ENCODE measurements at regions not wholly inside any gene's neighbourhood (a gene's known extent, or its start where the extent isn't known, plus 50 kb on each side); places are given as distances from the start of the nearest gene placed in this dataset.
"Not testable (repeated sequence)": the region's sequence is repeated elsewhere in the genome, so short reads cannot be mapped to it uniquely, and the experiment has no call there.

DNA sequence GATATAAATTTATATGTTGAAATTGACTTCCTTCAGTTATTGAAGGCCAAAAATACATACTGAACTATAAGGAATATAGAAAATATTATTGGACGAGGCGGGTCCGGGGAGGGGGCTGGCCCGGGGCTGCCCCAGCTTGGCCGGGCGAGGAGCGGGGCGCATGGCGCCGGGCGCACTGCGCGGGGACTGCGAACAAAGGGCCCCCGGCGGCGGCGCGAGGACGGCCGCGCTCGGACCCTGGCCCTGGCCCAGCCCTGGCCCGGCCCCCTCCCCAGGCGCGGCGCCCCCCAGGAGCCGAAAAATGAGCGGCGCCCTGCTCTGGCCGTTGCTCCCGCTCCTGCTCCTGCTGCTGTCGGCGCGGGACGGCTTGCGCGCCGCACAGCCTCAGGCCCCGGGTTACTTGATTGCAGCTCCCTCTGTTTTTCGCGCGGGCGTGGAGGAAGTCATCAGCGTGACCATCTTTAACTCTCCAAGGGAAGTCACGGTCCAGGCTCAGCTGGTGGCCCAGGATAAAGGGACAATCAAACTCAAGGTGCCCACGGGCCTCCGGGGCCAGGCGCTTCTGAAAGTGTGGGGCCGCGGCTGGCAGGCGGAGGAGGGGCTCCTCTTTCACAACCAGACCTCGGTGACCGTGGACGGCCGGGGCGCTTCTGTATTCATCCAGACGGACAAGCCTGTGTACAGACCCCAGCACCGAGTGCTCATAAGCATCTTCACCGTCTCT is 1247.6 kb upstream of the PHF14 start:
- not testable (repeated sequence) for DNase-seq

DNA sequence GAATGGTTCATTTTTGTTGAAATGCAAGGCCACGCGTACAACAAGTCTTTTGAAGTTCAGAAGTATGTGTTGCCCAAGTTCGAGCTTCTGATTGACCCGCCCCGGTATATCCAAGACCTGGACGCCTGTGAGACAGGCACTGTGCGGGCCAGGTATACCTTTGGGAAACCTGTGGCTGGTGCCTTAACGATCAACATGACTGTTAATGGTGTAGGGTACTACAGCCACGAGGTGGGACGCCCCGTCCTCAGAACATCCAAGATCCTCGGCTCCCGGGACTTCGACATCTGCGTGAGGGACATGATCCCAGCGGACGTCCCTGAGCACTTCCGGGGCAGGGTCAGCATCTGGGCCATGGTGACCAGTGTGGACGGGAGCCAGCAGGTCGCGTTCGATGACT is 1246.9 kb upstream of the PHF14 start:
- DNase-seq, result not testable (repeated sequence)

DNA sequence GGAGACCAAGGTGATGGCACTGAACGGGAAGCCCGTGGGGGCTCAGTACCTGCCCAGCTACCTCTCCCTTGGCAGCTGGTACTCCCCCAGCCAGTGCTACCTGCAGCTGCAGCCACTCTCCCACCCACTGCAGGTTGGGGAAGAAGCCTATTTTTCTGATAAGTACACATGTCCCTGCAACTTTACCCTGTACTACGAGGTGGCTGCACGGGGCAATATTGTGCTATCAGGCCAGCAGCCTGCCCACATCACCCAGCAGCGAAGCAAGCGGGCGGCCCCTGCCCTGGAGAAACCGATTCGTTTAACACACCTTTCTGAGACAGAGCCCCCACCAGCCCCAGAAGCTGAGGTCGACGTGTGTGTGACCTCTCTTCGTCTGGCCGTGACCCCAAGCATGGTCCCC is 1246.2 kb upstream of the PHF14 start:
- not testable (repeated sequence) for DNase-seq

DNA sequence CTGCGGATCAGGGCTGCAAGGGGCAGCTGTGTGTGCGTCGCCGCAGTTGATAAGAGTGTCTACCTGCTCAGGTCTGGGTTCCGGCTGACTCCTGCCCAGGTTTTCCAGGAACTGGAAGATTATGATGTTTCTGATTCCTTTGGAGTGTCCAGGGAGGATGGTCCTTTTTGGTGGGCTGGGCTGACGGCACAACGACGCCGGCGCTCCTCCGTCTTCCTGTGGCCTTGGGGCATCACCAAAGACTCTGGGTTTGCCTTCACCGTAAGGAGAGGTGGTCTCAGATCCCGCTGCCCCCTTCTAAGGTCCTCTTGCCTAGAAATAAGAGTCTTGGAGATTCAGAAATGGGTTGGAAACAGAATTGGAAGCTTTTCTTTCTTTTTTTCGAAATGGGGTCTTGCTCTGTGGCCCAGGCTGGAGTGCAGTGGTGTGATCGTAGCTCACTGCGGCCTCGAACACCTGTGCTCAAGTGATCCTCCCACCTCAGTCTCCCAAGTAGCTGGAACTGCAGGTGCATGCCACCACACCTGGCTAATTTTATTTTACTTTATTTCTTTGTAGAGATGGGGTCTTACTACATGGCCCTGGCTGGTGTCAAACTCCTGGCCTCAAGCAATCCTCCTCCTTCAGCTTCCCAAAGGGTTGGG is 1245.5 kb upstream of the PHF14 start:
- not testable (repeated sequence) for DNase-seq

DNA sequence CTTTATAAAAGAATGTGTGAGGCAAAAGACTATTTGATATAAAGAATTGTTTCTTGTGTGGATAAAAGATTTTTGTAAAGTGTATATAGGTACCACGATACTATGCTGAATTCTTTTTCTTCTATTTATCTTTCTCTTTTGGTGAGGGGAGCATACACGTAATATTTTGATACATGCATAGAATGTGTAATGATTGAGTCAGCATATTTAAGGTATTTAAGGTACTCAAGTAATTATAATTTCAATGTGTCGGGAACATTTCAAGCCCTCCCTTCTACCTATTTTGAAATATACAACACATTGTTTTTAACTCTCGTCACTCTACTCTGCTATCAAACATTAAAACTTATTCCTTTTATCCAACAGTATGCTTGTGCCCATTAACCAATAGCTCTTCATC is 1221.6 kb upstream of the PHF14 start:
- no peak for DNase-seq

DNA sequence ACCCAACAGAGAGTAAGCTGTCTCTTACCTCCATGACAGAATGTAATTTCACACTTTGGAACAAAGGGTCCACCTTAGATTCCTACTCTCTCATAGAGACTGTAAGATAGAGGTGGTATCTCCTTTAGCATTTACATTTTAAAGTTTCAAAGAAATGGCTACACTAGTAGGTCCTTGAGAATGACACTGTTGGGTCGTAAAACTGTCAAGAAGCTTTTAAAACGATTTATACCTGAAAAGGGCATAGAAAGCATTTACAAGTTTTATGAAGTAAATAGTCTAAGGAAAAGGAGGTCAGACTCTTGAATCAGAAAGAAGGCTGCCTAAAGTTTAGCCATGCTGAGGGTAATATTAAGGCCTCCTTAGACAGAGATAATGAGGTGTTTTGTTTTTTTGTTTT is 1212.4 kb upstream of the PHF14 start:
- DNase-seq, result no peak

DNA sequence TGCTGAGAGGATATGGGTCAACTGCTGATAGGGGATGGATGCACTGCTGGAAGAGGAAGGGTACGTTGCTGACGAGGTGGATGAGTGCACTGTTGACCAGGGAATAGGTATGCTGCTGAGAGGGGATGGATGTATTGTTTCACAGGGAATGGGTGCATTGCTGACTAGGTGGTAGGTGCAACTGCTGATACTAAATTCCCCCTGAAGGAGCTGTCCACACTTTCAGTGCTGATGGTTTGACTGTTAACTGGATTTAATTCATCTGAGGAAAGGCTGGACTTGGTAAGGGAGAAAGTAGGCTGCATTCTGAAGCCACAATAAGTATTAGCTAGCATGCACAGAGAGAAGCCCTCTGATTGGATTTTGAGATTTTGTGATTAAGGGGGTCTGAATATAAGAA is 1196.8 kb upstream of the PHF14 start:
- DNase-seq, result no peak

DNA sequence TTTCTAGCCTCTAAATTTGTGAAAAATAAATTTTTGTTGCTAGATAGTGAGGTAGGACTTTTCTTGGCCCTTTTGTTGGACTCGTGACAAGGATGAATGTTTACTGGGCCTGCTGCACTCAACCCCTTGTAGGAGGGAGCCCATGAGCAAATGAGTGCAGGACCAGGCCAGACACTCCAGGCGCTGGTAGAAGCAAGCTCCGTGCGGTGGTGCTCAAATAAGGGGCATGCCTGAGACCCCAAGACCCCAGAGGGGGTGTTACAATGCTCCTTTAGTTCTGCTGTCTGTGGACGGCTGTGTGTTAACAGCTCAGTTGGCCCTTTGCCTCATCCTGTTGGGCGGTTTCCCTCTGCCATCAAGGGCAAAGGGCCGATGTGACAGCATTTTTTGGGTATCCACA is 1195.3 kb upstream of the PHF14 start:
- no peak for DNase-seq

DNA sequence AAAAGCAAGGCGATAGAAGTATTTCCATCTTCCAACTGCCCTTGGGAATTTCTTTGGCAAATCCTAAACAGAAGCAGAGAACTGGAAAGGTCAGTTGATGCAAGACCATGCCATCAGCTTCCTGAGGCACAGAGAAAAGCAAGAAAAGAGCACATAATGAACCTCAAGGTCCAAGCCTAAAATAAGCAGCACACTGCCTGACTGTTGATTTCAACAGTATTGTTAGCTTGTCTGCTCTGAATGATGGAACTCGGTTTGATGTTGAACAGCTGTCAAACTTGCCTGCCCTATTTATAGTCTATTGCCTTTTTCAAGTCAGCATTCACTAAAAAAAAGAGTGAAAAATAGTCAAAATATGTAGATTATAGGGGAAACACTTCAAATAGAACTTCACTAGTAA is 1192.0 kb upstream of the PHF14 start:
- no peak for DNase-seq

DNA sequence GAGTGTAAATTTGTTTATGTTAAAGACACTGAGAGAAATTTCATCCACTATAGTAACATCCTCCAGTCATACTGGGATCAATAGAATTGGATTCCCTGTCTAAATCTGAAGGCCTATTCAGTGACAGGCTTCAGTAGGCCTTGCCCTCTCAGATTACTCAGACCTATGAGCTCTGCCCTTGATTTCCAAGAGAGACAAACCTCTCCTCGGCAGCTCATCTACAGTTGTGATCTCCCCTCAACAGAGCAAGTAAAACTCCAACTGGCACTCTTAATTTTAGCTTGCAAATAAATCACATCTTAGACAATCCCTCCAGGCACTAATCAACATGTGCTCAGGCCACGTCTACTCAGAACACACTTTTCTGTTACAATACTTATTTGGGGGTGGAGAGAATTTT is 1191.4 kb upstream of the PHF14 start:
- no peak for DNase-seq

DNA sequence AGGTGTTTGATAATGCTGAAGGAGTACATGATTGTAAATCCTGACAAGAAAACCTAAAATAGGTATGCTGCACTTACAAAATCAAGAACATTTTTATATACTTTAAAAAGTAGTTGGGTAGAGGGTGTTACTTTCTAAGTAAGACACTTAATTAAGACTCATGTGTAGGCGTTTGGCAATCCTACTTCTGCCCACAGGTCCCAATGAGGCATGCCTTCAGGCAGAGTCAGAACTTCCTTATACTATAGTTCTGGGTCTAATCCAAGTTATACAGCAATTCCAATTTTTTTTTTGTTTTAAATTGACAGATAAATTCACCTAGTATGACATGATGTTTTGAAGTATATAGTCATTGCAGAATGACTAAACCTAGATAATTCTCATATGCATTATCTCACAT is 1188.5 kb upstream of the PHF14 start:
- no peak for DNase-seq

DNA sequence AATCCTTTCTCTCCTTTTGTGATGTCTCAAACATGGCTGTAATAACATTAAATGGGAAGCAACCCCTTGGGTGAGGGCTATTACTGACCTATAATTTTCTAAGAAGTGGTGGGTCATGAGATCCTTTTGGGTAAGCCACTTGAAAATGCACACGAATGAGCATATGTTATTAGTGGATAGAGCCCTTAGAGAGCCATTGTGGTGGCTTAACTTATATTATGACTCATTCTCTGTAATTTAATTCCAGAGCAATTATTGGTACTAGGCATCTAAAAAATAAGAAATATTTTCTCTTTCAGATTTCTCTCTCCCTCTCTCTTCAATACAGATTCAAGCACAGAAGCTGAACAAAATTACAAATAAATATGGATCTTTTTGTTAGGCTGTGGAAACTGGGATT is 1177.4 kb upstream of the PHF14 start:
- no peak for DNase-seq

DNA sequence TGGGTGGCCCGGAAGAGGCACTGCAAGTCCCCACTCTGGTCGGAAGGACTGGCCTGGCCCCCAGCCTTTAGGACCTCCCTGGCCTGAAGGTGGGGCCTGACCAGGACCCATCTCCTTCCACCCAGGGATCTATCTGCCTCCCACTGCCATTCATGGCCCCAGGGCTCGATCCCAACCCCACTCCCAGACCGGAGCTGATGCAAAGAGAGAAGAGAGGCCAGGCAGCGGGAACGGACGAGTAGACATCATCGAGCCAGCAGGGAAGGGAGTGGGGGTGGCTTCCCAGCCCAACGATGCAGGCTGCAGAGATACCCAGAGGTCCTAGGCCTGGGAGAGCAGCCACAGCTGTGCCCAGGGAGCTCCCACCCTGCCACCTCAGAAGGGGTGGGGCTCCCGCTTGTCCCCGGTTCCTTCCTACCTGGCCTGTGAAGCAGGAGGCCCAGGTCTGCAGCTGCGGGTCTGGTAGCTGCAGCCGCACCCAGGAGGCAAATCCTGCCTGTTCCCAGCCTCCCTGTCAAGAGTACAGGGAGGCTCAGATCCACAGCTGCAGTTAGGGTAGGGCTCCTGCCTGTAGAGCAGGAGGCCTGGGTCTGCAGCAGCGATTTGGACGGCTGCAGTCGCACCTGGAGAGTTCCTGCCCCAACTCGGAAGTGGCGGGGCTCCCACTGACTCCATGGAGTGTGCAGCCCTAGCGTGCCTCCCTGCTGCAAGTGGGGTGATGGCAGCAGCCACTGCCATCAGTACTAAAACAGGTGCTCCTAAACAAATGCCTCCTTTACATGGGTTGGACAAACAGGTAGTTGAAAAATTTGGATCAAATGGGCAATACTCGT is 1151.0 kb upstream of the PHF14 start:
- DNase-seq, result no peak

DNA sequence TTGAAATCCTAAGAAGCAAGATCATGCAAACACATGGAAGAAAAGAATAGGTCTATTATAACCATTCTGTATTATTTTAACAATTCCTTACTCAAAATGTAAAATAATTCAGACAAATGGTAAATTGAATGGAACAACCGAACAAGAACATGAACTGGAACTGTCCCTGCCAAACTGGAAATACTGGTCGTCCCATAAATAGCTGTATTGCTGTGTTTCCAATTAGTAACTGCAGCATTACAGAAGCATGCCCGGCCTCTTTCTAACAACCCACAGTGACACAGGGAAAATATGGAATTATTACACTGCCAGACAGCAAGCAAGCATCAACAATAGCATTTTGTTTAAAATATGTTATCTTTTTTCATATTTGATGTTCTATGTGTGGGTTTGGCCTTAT is 1138.5 kb upstream of the PHF14 start:
- no peak for DNase-seq

DNA sequence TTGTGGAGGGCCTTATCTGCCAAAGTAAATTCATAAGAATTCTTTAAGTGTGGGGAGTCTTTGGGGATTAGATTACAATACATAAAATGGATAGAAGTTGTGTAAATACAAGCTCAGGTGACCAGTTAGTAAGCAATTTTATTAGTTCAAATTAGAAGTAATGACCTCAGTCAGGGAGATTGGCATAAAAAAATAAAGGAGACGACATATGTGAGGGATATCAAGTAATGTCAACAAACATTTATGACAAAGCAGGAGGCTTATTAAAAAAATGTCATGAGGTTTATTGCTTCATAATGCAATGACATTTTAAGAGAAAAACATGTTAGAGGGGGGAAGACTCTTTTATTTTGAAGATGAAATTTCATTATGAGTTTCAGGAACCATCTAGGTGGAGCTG is 1137.0 kb upstream of the PHF14 start:
- DNase-seq, result no peak

DNA sequence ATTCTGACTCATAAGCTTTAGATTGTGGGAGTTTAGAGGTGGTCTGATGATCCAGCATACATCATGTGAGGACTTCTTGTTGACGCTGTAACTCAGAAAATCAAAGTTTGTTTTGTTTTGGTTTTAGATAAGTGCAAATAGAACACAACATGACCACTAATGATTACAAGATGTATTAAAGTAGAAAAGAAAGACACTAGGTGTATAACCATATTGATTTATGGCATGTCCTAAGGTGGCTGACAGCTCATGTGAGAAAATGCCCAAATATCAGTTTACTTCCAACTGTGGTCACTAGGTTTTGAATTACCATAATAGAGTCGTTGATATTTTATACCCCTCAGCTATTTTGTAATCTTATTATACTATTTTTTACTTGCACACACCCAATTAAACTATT is 1131.4 kb upstream of the PHF14 start:
- no peak for DNase-seq

DNA sequence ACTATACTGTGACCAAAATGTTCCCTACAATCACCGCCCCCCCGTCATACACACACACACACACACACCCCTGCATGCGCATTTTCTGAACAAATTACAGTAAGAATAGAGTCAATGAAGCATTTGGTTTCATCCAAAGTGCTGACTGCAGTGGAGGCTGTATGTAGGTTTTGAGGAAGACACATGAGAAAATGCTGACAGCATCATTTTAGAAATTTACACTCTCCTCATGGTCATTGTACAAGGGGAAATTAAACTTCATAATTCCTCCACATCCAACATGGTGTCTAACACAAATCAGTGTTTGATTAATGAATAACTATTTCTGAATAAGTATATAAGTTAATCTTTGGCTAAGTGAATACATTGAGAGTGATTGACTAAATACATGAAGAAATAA is 1126.8 kb upstream of the PHF14 start:
- DNase-seq, result no peak

DNA sequence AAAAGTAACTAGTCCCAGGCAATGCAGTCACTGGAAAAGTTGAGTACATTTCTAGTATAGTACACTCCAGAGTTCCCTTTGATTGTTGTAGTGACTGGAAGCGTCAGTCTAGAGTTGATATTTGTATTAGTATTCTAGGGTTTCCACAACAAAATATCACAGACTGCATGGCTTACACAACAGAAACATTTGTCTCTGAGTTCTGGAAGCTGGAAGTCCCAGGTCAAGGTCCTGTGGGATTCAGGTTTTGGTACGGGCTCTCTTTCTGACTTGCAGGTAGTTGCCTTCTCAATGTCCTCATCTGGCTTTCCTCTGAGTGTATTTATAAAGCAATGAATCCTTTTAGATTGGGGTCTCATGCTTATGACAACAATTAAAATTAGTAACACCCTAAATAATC is 1119.1 kb upstream of the PHF14 start:
- no peak for DNase-seq

DNA sequence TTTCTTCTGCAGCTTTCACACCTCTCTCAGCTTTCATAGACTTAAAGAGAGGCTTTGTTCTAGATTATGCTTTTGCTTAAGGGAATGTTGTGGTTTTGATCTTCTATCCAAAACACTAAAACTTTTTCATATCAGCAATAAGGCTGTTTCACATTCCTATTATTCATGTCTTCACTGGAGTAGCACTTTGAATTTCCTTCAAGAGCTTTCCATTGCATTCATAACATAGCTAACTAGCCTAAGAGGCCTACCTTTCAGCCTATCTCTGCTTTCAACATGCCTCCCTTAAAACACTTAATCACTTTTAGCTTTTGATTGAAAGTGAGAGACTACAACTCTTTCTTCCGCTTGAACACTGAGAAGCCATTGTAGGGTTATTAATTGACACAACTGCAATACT is 1117.0 kb upstream of the PHF14 start:
- no peak for DNase-seq

DNA sequence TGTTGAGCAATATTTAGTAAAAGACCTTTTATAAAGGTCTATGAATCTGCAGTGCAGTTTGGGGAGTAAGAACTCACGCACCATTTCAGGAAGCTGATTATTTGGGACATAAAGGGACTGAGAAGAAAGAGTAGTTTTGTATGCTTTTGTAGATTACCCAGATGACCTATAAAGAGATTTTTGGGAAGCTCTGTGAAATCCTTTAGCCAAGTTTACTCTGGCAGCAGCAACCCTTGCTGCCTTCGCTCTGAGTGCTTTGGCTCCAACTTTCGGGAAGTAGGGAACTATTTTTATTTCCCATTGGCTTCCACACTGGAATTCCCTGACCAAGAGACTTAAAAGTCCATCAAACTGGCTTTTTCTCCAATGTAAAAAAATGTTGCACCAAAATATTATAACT is 1110.1 kb upstream of the PHF14 start:
- DNase-seq, result no peak

DNA sequence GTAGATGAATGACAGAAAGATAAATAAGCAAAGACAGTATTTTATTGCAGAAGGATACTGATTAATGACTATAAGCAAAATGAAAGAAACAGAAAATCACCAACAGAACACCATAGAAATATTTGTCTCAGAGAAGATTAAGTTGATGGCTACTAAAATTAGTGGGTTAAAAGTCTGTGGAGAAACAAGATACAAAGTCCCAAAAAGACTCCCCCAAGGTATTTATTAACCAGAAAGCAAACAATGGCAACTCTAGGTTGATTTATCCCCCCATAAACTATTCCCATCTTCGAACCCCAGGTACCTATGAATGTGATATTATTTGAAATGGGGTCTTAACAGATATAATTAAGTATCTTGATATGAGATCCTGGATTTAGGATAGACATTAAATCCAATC is 1104.5 kb upstream of the PHF14 start:
- DNase-seq, result no peak

DNA sequence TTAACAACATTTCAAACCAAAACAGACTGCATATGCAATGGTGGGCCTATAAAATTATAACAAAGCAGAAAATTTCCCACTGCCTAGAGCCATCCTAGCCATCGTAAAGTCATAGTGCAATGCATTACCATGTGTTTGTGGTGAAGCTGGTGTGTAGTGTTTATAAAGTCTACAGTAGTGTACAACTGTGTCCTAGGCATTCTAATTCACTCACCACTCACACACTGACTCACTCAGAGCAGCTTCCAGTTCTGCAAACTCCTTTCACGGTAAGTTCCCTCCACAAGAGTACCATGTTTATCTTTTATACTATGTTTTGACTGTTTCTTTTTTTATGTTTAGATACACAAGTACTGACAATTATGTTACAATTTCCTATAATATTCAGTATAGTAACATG is 1104.1 kb upstream of the PHF14 start:
- no peak for DNase-seq

DNA sequence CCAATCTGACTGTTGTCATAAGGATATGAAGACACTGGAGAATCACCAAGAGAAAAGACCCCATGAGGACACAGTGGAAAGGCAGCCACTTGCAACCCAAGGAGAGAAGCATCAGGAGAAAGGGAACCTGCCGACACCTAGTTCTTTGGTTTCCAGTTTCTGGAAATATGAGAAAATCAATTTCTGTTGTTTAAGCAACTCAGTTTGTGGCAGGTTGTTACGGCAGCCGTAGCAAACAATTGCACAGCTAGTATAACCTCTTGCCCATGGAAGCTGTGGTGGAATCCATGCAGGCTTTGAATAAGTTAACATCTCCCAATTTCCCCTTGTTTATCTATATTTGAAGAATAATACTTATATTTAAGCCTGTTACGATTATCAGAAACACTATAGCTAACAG is 1103.0 kb upstream of the PHF14 start:
- DNase-seq, result no peak

DNA sequence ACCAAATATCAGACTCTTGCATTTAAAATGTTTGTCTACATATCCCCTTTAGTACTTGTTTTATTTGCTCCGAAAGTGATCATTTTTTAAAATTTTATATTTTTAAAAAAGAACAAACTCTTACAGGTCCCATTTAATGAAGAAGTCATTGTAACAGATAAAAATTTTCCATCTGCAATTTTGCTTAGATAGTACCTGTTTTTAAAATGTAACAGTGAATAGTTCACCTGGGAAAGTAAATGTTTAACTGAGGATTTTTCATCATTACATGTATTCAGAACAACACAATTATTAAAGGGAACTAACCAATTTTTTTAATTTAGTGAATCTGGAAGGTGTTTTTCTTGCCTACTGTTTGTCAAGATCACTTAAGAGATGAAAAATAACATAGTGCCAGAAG is 1099.5 kb upstream of the PHF14 start:
- no peak for DNase-seq

All from fibroblast of upper back skin (primary cell).